CD4-positive, alpha-beta T cell (primary cell): ENCODE measurements at regions not wholly inside any gene's neighbourhood (a gene's known extent, or its start where the extent isn't known, plus 50 kb on each side); places are given as distances from the start of the nearest gene placed in this dataset.

ENCODE experiments used
- ATAC-seq: fragments of 200-7000 bp; cut with Tn5 transposase; one replicate; pipeline ENCODE4 v1.10.0; 2022; ENCODE audit warnings: mild to moderate bottlenecking; ENCODE audit not compliant: poor library complexity
- CTCF ChIA-PET: fragments of 350-600 bp; sonication (Branson Sonifier 250); formaldehyde crosslinking; loops from one replicate; lab custom pipeline; 2021; ENCODE audit warnings: antibody characterized with exemption, inconsistent platforms; lab: Charles Lee
- POLR2A ChIA-PET: fragments of 350-600 bp; sonication (Branson Sonifier 250); formaldehyde crosslinking; loops from one replicate; lab custom pipeline; 2021; ENCODE audit warnings: antibody characterized with exemption, inconsistent platforms; lab: Charles Lee
- DNase-seq, 14 experiments: peaks; one replicate each; pipeline ENCODE4 v3.0.0-alpha.2; 2013 to 2020; ENCODE audit warnings: mixed read lengths in 2 of 14
- H3K27ac ChIP-seq, 2 donors: one replicate each; pipeline versions ENCODE4 v1.5.1 to v1.7.0; 2013; ENCODE audit warnings: low read length in 2 of 2, low read depth in 1 of 2, mild to moderate bottlenecking in 1 of 2
- H3K27me3 ChIP-seq, 2 experiments: 1 replicate in 1 of 2; 2 replicates in 1 of 2; pipeline versions ENCODE4 v1.6.1 to v1.7.0; 2013; ENCODE audit warnings: low read length in 2 of 2, control low read depth in 1 of 2, mild to moderate bottlenecking in 1 of 2, moderate library complexity in 1 of 2; ENCODE audit not compliant: insufficient read depth in 2 of 2, control insufficient read depth in 1 of 2
- H3K36me3 ChIP-seq: one replicate; pipeline ENCODE4 v1.6.1; 2013; ENCODE audit warnings: low read length, control low read depth; ENCODE audit not compliant: insufficient read depth
- H3K4me1 ChIP-seq: one replicate; pipeline ENCODE4 v1.6.1; 2013; ENCODE audit warnings: low read length, control low read depth; ENCODE audit not compliant: insufficient read depth
- H3K4me3 ChIP-seq: one replicate; pipeline ENCODE4 v1.5.1; 2013; ENCODE audit warnings: mild to moderate bottlenecking, low read length, moderate library complexity
- H3K9me3 ChIP-seq, 2 experiments: 1 replicate in 1 of 2; 2 replicates in 1 of 2; pipeline versions ENCODE4 v1.6.1 to v1.7.0; 2013; ENCODE audit warnings: low read length in 2 of 2, mild to moderate bottlenecking in 2 of 2, control low read depth in 1 of 2, moderate library complexity in 1 of 2; ENCODE audit not compliant: control insufficient read depth in 1 of 2, insufficient read depth in 1 of 2
- H3K27ac Mint-ChIP-seq: one replicate; pipeline ENCODE4 v1.8.0; 2020; ENCODE audit warnings: mixed read lengths
- H3K27me3 Mint-ChIP-seq: one replicate; pipeline ENCODE4 v1.8.0; 2021; ENCODE audit warnings: mixed read lengths
- H3K36me3 Mint-ChIP-seq: one replicate; pipeline ENCODE4 v1.8.0; 2021; ENCODE audit warnings: low read depth, mixed read lengths
- H3K4me1 Mint-ChIP-seq: one replicate; pipeline ENCODE4 v1.8.0; 2021; ENCODE audit warnings: low read depth, mixed read lengths
- H3K4me3 Mint-ChIP-seq: one replicate; pipeline ENCODE4 v1.8.0; 2020; ENCODE audit warnings: mild to moderate bottlenecking, mixed read lengths
- H3K9me3 Mint-ChIP-seq: one replicate; pipeline ENCODE4 v1.8.0; 2020; ENCODE audit warnings: mixed read lengths
- CTCF ChIP-seq: fragments of 200-600 bp; IDR thresholded peaks from one replicate; pipeline ENCODE4 v1.8.0; 2022; ENCODE audit warnings: antibody characterized with exemption, mild to moderate bottlenecking
- intact Hi-C, 2 experiments: fragments of 100-400 bp; cut with DNase I in 1 of 2; cut with micrococcal nuclease in 1 of 2; formaldehyde crosslinking; loops; one replicate each; pipeline versions ENCODE4 v1.15.1 to v1.9.0; 2023 to 2025; cut with DNase I, micrococcal nuclease

GRCh38 chr5:74392711-74393351 lies 247.7 kb downstream of the ENC1 start:
- no peak overlapping the region for H3K4me3 Mint-ChIP-seq
- CTCF ChIA-PET: no interaction called here
- Histone ChIP-seq H3K27ac (no peak overlapping the region), H3K9me3 (no peaks in the 10 kb centered on the region), H3K4me1 (no peaks in the 10 kb centered on the region), H3K4me3 (no peak overlapping the region), H3K36me3 (no peaks in the 10 kb centered on the region), H3K27me3 (no peaks in the 10 kb centered on the region)
- H3K9me3 Mint-ChIP-seq: no peaks in the 10 kb centered on the region
- no peak for DNase-seq
- intact Hi-C loops: loop anchor here in 1 of 2 experiments (2.0 kb wide), 1 partner anchor 250 kb away; no protein-coding TSS in a partner anchor
- H3K27me3 Mint-ChIP-seq: no peaks in the 10 kb centered on the region
- H3K4me1 Mint-ChIP-seq: no peaks in the 10 kb centered on the region
- H3K36me3 Mint-ChIP-seq: no peaks in the 10 kb centered on the region
- no peak overlapping the region for H3K27ac Mint-ChIP-seq
- ATAC-seq: no peak
- TF ChIP-seq CTCF: no peak
- POLR2A ChIA-PET: no interaction called here

- Histone ChIP-seq H3K36me3 (no peaks in the 10 kb centered on the region), H3K4me3 (no peak overlapping the region), H3K9me3 (no peaks in the 10 kb centered on the region), H3K4me1 (no peaks in the 10 kb centered on the region), H3K27me3 (no peaks in the 10 kb centered on the region), H3K27ac (no peak overlapping the region)
- intact Hi-C loops: no loop called here
- no peak for TF ChIP-seq CTCF
- peak; percentile 62 for ATAC-seq
- POLR2A ChIA-PET: no interaction called here
- Mint-ChIP-seq H3K27ac (no peak overlapping the region), H3K36me3 (no peaks in the 10 kb centered on the region), H3K27me3 (no peaks in the 10 kb centered on the region), H3K9me3 (no peaks in the 10 kb centered on the region), H3K4me3 (no peak overlapping the region), H3K4me1 (no peaks in the 10 kb centered on the region)
- CTCF ChIA-PET: interaction anchor here (0.6 to 0.7 kb wide), 3 partner anchors 9 to 699 kb away, joined by 3 to 5 read pairs (median 3); no protein-coding TSS in a partner anchor
- no peak for DNase-seq
These were observed 249.1 kb downstream of the ENC1 start for GRCh38 chr5:74391410-74391809.

GRCh38 chr5:74390822-74391221 lies 249.7 kb downstream of the ENC1 start:
- ChIA-PET CTCF (interaction anchor here (0.7 kb wide), 2 partner anchors 9 to 699 kb away, joined by 3 to 5 read pairs; no protein-coding TSS in a partner anchor), POLR2A (no interaction called here)
- Histone ChIP-seq H3K27ac (no peak overlapping the region), H3K27me3 (no peaks in the 10 kb centered on the region), H3K9me3 (no peaks in the 10 kb centered on the region), H3K4me1 (no peaks in the 10 kb centered on the region), H3K36me3 (no peaks in the 10 kb centered on the region), H3K4me3 (no peak overlapping the region)
- Mint-ChIP-seq H3K9me3 (no peaks in the 10 kb centered on the region), H3K4me1 (no peaks in the 10 kb centered on the region), H3K36me3 (no peaks in the 10 kb centered on the region), H3K27ac (no peak overlapping the region), H3K4me3 (no peak overlapping the region), H3K27me3 (no peaks in the 10 kb centered on the region)
- DNase-seq: no peak
- ATAC-seq: no peak
- intact Hi-C loops: no loop called here
- no peak for TF ChIP-seq CTCF
